Epithelial cell of proximal tubule (primary cell): ENCODE measurements at regions not wholly inside any gene's neighbourhood (a gene's known extent, or its start where the extent isn't known, plus 50 kb on each side); places are given as distances from the start of the nearest gene placed in this dataset.

ENCODE experiments used
- DNase-seq: peaks from one replicate; pipeline ENCODE4 v3.0.0-alpha.2; 2011; ENCODE audit warnings: low read depth
- H3K4me3 ChIP-seq: 2 replicates; pipeline ENCODE4 v1.5.1; 2011; ENCODE audit warnings: low read depth, mild to moderate bottlenecking, low read length
- TF ChIP-seq, protein P1 (sequence below): conservative IDR thresholded peaks from 2 replicates; pipeline ENCODE4 v1.5.1; 2012; ENCODE audit warnings: low read depth, mild to moderate bottlenecking, low read length

DNA sequence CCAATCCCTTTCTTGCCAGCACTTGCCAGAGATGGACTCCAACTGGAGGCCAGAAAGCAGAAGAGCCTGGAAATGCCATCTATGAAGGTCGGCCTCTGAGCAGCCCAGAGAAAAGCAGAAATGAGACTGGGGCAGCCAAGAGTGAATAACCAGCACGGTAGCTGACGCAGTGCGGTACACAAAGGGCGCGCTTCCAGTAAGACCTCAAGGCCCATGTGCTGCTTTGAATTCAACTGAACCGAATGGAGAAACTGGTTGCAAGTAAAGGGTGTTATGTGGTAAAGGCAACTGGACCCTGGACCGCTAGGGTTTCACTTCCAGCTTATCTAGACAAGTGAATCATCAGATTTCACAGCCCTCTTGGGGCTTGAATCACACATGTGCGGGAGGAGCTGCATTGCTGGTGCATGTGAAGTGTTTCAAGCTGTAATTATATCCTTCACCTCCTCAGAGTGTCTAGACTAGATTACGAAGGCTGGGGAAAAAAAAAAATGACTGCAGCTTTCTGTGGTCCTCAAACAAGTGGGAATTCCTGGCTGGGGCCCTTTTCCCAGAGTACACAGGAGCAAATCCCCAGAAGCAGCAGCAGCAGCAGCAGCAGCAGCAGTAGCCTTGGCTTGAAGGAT lies 128.9 kb downstream of the CCDC34 start:
- H3K4me3 ChIP-seq = no peak overlapping the region
- TF ChIP-seq, protein P1, sequence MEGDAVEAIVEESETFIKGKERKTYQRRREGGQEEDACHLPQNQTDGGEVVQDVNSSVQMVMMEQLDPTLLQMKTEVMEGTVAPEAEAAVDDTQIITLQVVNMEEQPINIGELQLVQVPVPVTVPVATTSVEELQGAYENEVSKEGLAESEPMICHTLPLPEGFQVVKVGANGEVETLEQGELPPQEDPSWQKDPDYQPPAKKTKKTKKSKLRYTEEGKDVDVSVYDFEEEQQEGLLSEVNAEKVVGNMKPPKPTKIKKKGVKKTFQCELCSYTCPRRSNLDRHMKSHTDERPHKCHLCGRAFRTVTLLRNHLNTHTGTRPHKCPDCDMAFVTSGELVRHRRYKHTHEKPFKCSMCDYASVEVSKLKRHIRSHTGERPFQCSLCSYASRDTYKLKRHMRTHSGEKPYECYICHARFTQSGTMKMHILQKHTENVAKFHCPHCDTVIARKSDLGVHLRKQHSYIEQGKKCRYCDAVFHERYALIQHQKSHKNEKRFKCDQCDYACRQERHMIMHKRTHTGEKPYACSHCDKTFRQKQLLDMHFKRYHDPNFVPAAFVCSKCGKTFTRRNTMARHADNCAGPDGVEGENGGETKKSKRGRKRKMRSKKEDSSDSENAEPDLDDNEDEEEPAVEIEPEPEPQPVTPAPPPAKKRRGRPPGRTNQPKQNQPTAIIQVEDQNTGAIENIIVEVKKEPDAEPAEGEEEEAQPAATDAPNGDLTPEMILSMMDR = no peak
- no peak for DNase-seq

DNA sequence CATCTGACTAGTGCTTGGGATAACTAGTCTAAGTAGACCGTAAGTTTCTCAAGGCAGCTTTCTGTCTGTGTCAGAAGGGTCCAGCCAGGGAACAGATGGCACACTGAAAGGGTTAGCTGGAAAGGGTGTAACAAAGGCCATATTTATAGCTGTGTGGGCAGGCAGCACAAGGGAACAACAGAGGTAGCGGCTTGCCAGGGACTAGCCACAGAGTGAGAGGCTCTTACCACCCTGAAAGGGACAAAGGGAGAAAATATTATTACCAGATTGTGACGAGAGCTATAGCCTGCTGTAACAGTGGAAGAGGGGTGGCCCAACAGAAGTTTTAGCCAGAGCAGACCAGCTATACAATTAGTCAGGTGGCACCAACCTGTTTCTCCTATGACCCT lies 129.4 kb downstream of the CCDC34 start:
- TF ChIP-seq, protein P1 = no peak
- H3K4me3 ChIP-seq = no peak overlapping the region
- no peak for DNase-seq

DNA sequence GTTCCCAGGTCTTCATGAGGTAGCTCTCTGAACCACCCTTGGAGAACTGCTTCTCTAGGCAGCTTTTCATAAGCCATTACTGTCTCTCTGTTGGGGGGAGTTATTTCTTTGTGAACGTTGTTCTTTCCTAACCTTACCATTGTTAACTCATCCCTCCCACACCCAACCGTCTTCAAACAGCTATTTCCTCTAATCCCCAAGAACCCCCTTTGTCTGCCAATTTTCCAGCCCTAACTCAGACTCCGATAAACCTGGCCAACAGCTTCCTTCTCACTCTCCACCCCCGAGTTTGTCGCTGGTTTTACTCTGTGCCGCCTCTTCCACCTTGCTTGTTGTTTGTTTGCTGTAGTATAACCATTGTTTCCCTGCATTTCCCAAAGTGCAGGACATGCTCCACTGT lies 131.5 kb downstream of the CCDC34 start:
- no peak overlapping the region for H3K4me3 ChIP-seq
- TF ChIP-seq, protein P1 = no peak
- no peak for DNase-seq

DNA sequence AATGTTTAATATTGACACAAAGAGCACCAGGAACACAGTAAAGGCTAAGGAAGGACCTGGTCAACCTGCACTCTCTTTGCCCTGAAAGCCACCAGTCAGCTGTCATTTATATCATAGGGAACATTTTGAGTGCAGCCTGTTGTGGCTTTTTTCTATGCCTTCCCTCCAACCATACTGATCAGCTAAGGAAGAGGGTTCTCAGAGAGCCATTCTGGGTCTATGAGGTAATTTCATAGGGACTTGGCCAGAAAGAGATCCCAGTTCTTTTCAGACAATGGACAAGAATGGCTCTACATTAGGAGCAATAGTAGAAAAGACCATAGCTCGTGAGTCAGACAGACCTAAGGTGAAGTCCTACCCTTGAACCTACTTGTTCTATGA lies 132.8 kb downstream of the CCDC34 start:
- TF ChIP-seq, protein P1 = no peak
- H3K4me3 ChIP-seq = no peak overlapping the region
- no peak for DNase-seq

DNA sequence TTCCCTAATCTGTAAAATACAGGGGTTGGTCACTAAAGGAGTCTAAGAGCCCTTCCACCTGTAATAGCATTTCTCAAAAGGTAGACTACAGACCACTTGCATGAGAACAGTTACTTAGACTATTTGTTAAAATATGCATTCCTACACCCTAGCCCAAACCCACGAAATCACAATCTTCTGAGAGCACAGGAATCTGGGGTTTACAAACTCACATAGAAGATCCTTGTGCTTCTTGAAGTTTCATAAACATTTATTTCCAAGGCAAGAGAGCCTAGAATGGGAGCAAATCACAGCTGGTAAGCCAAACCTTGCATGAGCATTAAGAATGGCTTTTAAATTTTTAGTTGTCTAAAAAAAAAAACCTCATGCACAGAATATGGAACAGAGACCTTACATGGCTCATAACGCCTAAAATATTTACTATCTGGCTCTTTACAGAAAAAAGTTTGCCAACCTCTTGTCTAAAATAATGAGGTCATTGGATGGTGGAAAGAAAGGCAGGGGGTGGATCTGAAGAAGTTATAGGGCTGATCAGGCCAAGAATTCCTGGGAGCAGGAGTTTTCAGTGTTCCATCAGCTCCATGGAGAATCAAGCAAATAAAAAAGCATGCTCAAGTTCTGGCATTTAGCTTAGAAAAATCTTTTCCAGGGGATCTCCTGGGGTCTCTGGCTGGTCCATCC lies 133.4 kb downstream of the CCDC34 start:
- no peak overlapping the region for H3K4me3 ChIP-seq
- no peak for DNase-seq
- TF ChIP-seq, protein P1 = no peak

DNA sequence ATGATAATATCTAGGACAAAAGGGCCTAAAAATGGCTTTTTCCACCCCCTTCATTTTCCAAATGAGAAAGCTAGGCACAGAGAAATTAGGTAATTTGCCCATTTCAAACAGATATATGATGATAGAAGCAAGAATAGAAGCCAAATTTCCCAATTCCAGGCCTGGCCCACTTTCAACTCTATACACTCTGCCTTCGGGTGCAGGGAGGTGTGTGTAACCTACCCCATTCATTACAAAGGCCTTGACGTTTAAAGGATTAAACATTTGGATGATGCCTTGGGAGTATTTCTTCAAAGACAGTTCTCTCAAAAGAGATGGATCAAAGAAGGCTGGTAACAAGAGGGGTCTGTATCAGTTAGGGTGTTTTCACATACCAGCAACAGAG lies 134.1 kb downstream of the CCDC34 start:
- DNase-seq = no peak
- TF ChIP-seq, protein P1 = no peak
- no peak overlapping the region for H3K4me3 ChIP-seq

DNA sequence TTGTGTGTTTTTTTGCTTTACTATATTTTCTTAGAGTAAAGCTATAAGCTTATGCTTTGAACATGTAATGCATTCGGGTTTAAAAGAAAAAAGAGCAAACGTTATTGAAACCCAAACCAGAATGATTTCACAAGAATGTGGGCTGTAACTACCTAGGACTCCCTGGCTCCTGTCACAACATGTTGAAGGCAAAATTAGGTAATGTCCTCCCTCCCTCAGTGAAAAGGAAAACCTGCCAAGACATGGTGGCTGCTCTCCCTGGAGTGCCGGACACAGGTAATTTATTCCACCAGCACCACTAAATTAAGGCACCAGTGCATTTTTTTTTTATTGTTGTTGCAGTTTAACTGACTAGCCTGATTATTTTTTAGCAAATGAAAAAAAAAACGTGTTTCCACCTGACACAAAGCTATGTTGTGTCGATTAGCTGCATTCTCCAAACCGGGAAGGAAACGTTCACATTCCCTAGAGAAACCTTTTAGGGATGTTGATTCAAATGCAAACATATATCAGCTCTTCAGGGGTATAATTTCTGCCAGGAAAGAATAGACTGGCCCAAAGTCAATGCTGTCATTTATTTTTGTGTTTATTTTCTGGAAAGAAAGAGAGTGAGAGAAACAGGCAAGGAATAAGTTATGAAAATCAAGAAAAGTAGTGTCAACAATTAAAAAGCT lies 134.6 kb downstream of the CCDC34 start:
- TF ChIP-seq, protein P1 = no peak
- no peak overlapping the region for H3K4me3 ChIP-seq

More for the DNA sequence above, 134.6 kb downstream of the CCDC34 start:
- no peak for DNase-seq
